Cardiac fibroblast (primary cell): ENCODE measurements at regions not wholly inside any gene's neighbourhood (a gene's known extent, or its start where the extent isn't known, plus 50 kb on each side); places are given as distances from the start of the nearest gene placed in this dataset.

Experiments
- DNase-seq, 2 donors: peaks; one replicate each; pipeline versions ENCODE4 v3.0.0 to v3.0.0-alpha.2; 2010; ENCODE audit warnings: low read depth in 2 of 2
- H3K4me3 ChIP-seq, 2 donors: replicated peaks in 1 of 2; 1 replicate in 1 of 2; 2 replicates in 1 of 2; pipeline ENCODE4 v1.5.1; 2011; ENCODE audit warnings: low read depth in 2 of 2, low read length in 2 of 2, mild to moderate bottlenecking in 2 of 2, moderate library complexity in 1 of 2
- TF ChIP-seq, protein P1 (sequence below): IDR thresholded peaks from one replicate; pipeline ENCODE4 v1.5.1; 2011; ENCODE audit warnings: low read depth, mild to moderate bottlenecking, low read length, inconsistent platforms

DNA sequence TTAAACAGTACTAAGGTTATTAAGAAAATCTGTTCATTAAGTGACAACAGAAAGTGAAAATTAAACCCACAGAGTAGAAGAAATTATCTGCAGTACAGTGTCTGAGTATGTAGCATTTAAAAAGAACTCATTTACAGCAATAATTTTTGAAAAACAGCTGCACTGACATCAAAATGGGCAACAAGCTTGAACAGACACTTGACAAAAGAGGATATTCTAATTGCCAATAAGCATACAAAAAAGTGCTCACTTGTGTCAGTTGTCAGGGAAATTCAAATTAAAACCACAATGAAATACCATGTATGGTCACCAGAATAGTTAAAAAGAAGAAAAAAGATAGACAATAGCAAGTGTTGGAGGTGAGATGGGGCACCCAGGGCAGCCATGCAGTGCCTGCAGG is 93.3 kb upstream of the LINC01488 start:
- DNase-seq: no peak
- TF ChIP-seq, protein P1, sequence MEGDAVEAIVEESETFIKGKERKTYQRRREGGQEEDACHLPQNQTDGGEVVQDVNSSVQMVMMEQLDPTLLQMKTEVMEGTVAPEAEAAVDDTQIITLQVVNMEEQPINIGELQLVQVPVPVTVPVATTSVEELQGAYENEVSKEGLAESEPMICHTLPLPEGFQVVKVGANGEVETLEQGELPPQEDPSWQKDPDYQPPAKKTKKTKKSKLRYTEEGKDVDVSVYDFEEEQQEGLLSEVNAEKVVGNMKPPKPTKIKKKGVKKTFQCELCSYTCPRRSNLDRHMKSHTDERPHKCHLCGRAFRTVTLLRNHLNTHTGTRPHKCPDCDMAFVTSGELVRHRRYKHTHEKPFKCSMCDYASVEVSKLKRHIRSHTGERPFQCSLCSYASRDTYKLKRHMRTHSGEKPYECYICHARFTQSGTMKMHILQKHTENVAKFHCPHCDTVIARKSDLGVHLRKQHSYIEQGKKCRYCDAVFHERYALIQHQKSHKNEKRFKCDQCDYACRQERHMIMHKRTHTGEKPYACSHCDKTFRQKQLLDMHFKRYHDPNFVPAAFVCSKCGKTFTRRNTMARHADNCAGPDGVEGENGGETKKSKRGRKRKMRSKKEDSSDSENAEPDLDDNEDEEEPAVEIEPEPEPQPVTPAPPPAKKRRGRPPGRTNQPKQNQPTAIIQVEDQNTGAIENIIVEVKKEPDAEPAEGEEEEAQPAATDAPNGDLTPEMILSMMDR: no peak
- H3K4me3 ChIP-seq: no peak overlapping the region

DNA sequence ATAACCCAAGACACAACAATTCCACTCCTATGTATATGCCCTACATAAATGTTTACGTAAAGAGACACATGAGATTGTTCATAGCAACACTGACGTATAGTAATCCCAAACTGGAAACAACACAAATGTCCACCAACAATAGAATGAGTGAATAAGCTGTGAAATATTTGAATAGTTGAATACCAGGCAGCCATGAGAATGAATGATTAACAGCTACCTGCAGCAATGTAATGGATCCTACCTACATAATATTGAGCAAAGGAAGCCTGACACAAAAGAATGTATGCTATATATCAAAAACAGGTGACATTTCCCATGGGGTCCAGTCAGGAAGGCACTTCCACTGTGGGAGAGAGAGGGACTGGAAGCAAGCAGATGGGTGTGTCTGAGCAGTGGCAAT is 92.8 kb upstream of the LINC01488 start:
- H3K4me3 ChIP-seq: no peak overlapping the region
- TF ChIP-seq, protein P1: no peak
- peak in 1 of 2 donors; percentile 40 for DNase-seq

DNA sequence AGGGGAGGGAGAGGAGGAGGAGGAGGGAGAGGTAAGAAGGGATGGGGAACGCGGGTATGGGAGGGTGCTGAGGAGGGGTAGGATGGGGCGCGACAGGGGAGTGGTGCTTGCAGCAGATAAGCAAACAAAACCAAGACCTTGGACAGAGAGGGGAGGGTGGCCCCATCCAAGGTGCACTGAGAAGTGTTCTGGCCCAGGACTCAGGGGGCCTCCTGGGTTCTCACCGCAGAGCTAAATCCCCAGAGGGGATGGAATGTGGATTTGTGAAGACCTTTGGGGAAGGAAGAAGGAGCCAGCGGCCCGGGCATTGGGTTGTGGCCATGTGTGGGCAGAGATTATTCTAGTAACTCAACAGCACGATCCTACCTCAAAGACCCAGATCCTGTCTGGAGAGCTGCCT is 90.9 kb upstream of the LINC01488 start:
- DNase-seq: no peak
- TF ChIP-seq, protein P1: no peak
- H3K4me3 ChIP-seq: no peak overlapping the region

DNA sequence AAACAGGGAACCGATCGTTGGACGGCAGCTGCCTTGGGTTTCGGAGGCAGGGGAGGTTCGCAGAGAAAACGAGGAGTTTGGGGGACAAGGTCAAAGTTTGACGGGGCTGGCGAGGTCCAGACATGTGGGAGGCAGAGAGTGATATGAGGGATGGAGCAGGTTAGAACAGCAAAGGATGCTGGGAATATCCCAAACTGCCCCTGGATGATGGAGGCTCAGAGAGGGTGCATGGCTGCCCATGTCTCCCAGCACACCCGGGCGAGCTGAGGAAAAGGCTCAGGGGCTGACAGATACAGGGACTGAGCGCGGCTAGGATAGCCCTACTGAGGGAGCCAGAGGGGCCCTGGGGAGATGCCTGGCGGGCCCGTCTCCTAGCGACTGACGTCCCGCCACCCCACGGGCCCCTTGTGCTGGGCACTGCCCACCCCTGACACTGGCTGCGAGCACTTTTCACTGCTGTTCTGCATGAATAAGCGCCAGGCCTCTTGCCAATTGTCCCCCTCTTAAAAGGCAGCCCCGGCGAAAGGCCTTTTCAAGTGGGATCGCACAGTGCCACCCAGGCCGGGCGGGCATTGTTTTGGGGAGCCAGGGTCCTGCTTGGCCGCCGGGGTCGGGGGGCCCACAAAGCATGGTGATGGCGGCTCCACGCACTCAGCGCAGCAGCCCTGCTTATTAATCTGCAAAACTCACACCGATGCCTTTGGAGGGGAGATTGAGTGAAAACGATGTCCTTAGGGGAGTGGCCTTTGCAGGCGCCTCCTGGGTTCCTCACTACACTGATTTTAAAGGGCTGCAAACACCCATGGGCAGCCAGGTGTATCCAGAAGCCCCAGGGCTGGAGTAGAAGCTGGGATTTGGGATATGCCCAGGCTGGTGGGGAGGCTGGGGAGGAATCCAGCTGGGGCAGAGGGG is 90.0 kb upstream of the LINC01488 start:
- H3K4me3 ChIP-seq: no peak overlapping the region
- TF ChIP-seq, protein P1: no peak
- DNase-seq: no peak

DNA sequence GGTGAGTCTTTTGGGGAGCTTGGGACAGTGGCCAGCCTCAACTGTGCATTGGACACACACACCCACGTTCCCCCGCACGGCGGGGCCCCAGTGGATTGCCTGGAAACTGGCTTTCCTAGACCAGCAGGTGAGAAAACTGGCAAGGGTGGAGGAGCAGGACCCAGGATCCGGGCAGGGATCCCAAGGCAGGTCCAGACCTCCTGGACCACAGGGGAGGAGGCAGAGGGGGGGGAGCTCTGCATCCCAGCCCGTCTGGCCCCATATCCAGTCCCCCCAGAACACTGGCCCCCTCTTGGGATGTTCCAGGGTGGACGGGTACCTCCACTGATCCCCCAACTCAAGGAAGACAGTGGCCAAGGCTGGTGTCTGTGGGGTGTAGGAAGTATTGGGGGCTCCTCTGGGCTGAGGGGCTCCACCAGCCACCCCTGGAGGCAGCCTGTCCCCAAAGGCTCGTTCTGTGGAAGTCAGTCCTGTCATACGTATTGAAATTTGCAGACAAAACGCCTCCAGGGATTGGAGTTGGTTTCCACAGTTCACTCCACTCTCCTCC is 89.3 kb upstream of the LINC01488 start:
- TF ChIP-seq, protein P1: no peak
- H3K4me3 ChIP-seq: no peak overlapping the region
- DNase-seq: no peak

DNA sequence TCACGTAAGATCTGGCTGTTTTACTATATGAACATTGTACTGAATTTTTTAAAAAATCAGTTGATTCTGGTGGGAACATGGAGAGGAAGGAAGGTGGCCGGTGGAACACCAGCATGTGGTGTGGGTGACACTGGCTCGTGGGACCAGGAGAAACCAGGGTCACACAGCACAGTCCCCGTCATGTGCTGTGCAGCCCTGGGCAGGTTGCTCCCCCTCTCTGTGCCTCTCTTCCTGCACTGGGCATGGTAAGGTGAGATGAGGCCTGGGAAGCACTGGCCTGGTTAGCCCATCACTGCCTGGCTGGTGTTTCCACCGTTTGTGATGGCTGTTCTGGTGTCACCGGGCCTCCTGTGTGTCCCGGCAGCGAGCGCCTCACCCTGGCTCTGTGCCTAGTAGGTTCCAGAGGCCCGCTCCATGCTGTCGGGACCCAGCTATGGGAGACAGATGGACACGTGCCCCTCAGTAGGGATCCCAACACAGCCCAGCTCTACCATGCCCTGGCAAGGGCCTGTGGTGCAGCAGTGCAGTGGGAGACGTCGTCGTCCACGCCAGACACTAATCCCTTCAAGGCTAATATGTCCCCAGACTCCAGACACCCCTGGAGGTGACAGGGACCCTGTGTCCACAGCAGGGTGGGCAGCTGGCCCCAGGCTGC is 88.2 kb upstream of the LINC01488 start:
- no peak overlapping the region for H3K4me3 ChIP-seq
- TF ChIP-seq, protein P1: no peak
- DNase-seq: no peak
